Forelimb muscle (tissue), 1 donor: ENCODE measurements at regions not wholly inside any gene's neighbourhood (a gene's known extent, or its start where the extent isn't known, plus 50 kb on each side); places are given as distances from the start of the nearest gene placed in this dataset.

Experiments
- DNase-seq: peaks from one replicate; pipeline ENCODE4 v3.0.0-alpha.2; 2013; ENCODE audit warnings: low read depth

GRCh38 chr2:66846887-66847286, 412.0 kb downstream of the MEIS1 start:
- no peak for DNase-seq

- no peak for DNase-seq
Measured at GRCh38 chr2:66849153-66849755, 414.3 kb downstream of the MEIS1 start.

GRCh38 chr2:66850376-66850775, 415.5 kb downstream of the MEIS1 start:
- no peak for DNase-seq

GRCh38 chr2:66851449-66851872, 416.5 kb downstream of the MEIS1 start:
- DNase-seq: no peak

- DNase-seq: no peak
Measured at GRCh38 chr2:66852953-66853352, 418.0 kb downstream of the MEIS1 start.

- no peak for DNase-seq
Measured at GRCh38 chr2:66853585-66853984, 418.7 kb downstream of the MEIS1 start.

- DNase-seq: no peak
Measured at GRCh38 chr2:66854298-66854697, 419.4 kb downstream of the MEIS1 start.

- DNase-seq: no peak
Measured at GRCh38 chr2:66862885-66863650, 428.1 kb downstream of the MEIS1 start.

- no peak for DNase-seq
Measured at GRCh38 chr2:66865161-66865560, 430.2 kb downstream of the MEIS1 start.

GRCh38 chr2:66866331-66867062, 431.6 kb downstream of the MEIS1 start:
- no peak for DNase-seq

- DNase-seq: no peak
Measured at GRCh38 chr2:66867063-66867441, 432.1 kb downstream of the MEIS1 start.

- no peak for DNase-seq
Measured at GRCh38 chr2:66869076-66869475, 434.2 kb downstream of the MEIS1 start.

- no peak for DNase-seq
Measured at GRCh38 chr2:66872081-66872985, 437.4 kb downstream of the MEIS1 start.

- no peak for DNase-seq
Measured at GRCh38 chr2:66872986-66873754, 438.2 kb downstream of the MEIS1 start.

- no peak for DNase-seq
Measured at GRCh38 chr2:66874411-66874810, 439.5 kb downstream of the MEIS1 start.

- no peak for DNase-seq
Measured at GRCh38 chr2:66875941-66876462, 441.1 kb downstream of the MEIS1 start.

- DNase-seq: no peak
Measured at GRCh38 chr2:66885775-66886383, 451.0 kb downstream of the MEIS1 start.

GRCh38 chr2:66888246-66888645, 453.3 kb downstream of the MEIS1 start:
- DNase-seq: no peak

- no peak for DNase-seq
Measured at GRCh38 chr2:66888791-66889631, 454.1 kb downstream of the MEIS1 start.

GRCh38 chr2:66889632-66889882, 454.6 kb downstream of the MEIS1 start:
- DNase-seq: no peak
